HG03095 (cell line): ENCODE measurements at regions not wholly inside any gene's neighbourhood (a gene's known extent, or its start where the extent isn't known, plus 50 kb on each side); places are given as distances from the start of the nearest gene placed in this dataset.
"Not testable (repeated sequence)": the region's sequence is repeated elsewhere in the genome, so short reads cannot be mapped to it uniquely, and the experiment has no call there.

Experiments
- ATAC-seq: cut with Tn5 transposase; IDR thresholded peaks from one replicate; pipeline ENCODE4 v1.9.1; 2021; ENCODE audit warnings: moderate library complexity; ENCODE audit not compliant: unreplicated experiment

DNA sequence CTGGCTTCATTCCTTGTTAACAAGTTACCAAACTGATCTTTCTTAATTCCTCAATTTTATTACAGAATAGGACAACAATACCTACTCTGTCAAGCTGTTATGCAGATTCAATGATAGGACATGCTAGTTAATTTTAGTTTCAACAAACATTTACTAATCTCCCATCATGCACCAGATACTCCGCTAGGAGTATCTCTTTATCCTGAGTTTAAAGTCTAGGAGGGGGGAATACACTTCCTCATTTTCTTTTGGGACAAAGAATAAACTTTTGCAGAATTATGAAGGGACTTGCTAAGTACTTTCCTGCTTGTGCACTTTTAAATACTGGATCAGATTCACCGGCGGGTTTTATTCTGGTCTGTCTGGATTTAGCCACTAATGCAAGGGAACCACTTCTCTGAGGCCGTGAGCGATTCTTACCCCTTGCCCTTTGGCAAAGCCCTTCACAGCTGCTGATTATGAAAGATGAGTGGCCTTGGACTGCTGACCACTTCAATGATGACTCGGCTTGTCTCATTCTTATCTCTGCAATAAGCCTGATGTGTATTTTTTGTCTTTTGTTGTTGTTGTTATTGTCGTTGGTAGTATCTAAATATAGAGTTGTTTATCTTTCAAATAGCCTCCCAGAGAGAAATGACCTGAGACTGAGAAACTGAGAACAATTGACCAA, 73.9 kb downstream of the RMI1 start:
- no peak for ATAC-seq

DNA sequence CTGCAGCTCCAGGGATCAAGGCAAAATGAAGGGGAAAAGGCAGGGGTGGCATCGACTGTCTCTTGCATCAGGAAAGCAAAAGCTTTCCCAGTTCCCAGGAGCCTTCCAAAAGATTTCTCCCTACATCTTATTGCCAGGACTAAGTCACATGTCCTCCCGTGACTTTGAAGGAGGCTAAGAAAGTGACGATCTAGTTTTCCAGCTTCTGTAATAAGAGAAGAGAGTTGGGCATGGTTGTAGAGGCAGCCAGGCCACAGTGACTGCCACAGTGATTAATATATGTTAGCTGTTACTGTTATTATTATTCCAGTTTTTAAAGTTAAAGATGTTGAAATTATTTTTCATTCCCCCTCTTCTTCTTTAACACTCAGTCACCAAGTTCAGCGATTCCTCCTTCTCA, 77.1 kb downstream of the RMI1 start:
- no peak for ATAC-seq

DNA sequence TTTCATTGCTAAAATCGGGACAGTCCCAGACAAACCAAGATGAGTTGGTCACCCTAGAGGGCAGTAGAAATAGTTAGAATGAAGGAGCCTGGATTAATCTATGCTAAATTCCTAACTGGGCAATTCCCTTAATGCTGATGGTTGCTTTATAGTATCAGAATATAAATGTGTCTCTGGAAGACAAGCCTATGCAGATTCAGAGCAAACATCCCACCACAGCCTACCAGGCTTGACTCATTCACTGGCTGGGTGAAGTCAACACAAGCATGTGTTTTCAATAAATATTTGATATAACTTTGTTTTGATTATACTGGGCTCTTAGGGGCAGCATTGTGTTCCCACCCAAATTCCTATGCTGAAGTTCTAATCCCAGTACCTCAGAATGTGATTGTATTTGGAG, 79.3 kb downstream of the RMI1 start:
- ATAC-seq = no peak

DNA sequence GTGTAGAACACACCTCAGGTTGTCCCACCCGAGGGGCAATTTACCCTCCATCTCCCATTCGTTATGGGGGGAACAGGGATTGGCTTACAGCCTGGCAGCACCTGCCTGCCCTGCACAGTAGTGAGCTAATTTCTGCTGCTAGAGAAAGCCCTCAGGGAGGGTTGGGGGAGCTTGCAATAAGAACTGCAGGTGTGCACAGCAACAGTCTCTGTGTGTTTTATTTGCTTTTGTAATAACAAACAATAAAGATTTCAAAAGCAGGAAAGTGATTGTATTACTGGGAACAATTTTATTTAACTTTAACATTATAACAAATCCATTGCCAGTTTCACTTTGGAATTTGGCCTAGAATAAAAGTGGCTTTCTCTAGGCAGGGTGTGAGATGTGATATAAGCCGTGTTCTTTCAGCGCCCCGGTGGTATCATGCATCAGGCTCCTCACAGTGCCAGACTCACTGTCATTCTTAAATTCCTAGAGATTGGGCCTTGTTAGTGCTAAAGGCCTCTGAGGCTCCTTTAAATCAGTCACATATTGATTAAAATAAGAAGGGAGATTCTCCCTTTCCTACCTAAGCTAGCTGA, 81.1 kb downstream of the RMI1 start:
- ATAC-seq = no peak

DNA sequence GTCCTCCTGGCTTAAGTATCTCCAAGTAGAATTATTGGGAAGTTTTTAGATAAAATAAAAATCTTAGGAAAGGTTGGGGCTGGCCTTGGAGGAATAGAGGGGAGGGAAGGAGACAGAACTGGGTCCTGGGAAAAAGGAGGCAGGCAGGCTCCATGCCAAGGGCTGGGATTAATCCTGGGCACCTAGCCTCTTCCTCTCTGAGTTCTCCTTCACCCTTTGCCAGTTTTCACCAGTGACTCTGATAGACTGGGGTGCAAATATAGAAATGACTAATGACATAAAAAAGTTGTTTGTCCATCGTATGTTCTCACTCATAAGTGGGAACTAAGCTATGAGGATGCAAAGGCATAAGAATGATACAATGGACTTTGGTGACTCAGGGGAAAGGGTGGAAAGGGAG, 81.9 kb downstream of the RMI1 start:
- ATAC-seq = no peak

DNA sequence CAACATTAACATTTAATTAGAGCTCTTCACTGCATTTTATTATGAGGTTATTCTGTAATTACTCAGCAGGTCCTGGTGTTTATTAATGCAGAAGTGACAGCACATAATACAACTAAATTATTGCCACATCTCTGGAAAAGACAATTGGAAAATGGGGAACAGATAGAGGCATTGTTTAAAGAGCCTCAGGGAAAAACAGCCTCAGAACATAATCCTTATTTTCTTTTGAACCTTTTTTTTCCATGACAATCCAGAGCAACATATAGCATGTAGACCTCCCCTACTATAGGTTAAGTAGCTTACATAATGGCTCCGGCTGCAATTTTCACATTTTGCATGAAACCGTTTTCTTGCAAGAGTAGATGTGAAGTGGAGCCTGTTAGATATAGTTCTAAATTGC, 87.2 kb downstream of the RMI1 start:
- no peak for ATAC-seq

DNA sequence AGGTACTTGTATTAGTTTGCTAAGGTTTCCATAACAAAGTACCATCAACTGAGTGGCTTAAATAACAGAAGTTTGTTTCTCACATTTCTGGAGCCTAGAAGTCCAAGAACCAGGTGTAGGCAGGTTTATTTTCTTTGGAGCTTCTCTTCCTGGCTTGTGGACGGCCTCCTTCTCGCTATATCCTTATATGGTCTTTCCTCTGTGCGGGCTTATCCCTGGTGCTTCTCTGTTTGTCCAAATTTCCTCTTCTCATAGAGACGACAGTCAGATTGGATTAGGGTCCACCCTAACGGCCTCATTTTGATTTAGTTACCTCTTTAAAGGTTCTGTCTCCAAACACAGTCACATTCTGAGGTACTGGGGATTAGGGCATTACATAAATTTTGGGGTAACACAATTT, 88.3 kb downstream of the RMI1 start:
- ATAC-seq = no peak

DNA sequence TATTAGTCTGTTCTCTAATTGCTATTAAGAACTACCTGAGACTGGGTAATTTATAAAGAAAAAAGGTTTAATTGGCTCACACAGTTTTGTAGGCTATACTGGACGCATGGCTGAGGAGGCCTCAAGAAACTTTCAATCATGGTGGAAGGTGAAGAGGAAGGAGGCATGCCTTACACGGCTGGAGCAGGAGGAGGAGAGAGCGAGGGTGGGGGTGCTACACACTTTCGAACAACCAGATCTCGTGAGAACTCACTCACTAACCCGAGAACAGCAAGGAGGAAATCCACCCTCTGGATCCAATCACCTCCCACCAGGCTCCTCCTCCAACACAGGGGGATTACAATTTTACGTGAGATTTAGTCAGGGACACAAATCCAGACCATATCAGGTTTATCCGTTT, 90.0 kb downstream of the RMI1 start:
- no peak for ATAC-seq

DNA sequence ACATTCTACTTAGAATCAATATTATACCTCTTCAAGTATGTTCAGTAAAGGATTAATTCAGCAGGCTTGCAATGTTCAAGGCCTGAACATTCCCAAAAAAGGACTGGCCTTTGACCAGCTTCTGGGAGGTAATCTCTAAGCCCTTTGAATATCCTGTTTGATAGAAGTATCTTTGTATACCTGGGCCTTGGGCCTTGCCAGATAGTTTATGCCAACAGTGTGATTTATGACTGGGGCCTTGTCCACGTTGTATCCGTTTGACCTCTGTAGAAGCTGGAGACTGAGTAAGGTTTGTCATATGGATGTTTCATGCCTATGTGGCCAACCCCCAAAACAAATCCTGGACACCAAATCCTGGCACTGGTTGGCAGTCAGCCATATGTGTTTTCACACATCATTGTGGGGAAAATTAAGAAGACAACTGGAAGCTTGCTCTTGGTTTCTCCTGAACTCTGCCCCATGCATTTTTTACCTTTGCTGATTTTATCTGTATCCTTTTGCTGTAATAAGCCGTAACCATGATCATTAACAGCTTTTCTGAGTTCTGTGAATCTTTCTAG, 92.1 kb downstream of the RMI1 start:
- no peak for ATAC-seq

DNA sequence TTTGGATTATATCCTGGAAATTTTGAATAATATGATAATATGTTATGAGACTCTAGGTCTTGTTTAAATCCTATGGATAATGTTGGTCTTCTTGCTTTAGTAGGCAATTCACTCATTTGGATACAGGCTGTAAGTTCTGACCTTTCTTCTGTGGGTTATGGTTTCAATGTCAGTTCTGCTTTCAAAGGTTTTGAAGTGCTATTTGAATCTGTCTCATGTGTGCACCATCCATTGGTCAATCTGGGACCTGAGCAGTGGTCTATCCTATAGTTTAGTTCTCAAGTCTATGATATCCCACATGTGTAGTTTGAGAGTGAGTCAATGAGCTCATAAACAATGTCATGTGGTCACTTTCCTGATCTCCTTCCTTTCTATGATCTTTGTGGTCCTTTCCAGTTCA, 94.4 kb downstream of the RMI1 start:
- ATAC-seq = no peak

DNA sequence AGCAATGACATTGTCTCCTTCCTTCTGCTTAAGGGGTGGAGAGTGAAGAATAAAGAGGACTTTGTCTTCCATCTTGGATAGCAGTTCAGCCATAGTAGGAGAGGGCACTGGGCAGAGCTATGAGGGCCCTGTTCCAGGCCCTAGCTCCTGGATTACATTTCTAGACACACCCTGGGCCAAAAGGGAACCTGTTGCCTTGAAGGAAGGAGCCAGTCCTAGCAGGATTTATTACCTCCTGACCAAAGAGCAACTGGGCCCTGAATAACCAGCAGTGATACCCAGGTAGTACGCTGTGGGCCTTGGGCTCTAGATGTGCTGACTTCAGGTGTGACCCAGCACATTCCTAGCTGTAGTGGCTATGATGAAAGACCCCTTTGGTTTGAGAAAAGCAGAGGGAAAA, 95.8 kb downstream of the RMI1 start:
- no peak for ATAC-seq

DNA sequence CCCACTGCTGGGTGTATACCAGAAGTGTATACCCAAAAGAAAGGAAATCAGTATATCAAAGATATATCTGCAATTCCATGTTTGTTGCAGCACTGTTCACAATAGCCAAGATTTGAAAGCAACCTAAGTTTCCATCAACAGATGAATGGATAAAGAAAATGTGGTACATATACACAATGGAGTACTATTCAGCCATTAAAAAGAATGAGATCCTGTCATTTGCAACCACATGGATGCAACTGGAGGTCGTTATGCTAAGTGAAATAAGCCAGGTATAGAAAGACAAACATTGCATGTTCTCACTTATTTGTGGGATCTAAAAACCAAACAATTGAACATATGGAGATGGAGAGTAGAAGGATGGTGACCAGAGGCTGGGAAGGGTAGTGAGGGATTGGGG, 97.2 kb downstream of the RMI1 start:
- ATAC-seq = not testable (repeated sequence)

DNA sequence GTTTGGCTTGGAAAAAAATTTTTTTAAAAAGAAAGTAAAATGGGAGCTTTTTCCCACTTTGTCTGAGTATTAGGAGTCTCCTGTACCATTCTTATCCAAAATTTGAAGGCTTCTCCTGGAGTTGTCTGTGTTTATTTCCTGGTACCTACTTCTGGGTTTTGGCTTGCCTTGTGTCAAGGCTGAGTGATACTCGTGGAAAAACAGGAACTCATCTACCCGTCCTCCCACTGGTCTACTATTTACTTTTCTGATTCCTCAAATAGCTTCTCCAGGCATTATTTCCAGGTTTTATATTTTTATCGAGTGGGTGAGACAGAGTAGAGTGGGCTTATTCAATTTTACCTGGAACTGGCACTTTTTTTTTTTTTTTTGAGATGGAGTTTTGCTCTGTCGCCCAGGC, 99.4 kb downstream of the RMI1 start:
- no peak for ATAC-seq

DNA sequence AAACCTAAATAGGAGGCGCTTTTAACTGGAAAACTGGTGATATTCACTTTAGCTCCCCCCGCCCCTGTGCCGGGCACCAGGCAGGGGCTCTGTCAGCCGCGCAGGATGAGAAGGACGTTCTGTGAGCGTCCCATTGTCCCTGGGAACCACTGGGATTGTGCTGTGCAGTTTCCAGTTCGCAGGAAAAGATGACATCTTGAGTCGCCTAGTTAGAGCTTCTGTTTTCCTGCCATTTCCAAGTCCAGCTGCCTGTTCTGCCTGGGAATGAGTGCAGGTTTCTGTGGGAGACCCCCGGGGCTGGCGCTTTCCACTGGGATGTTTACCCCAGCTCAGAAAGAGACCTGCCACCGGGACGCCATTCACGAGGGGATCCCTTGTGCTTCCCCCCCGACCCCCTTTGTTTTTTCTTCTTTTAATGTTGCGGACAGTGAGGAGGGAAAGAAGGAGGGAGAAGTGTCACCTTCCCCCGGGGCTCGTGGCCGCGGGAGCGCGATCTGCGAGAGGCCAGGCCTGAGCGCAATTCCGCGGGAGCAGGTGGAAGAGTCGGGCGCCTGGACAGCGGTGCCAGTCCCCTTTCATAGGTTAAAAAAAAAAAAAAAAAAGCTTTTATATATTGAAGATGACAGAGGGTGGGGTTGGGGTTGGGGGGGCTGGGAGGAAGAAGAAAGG, 121.5 kb downstream of the RMI1 start:
- ATAC-seq = no peak

DNA sequence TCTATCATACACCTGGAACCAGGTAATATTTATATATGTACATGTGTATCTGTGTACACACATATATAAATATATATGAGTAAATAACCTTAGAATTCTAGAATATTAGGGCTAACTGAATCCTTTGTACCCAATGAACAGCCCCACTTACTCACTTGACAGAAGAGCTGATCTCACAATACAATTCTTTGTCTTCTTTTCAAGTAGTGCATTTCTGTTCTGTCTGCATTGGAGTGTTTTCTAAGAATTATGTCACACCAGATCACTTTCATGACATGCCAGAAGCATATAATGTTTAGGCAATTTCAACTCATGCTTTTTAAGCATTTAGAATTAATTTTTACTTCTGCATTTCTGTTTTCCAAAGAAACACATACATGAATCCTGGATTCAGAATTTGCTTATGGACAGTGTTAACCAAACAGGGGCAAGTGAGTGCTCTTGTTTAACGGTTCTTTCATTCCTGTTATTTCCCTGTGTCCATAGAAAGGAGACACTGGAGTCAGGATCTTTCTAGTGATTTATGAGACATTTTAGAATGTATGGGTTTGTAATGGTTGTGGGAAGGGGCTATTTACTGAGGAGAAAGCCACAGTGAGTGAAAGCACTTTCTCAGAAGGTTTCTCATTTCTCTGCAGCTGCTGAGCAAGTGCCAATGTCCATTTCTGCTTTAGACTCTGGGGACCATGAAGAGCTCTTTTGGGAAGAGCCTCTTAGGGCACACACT, 123.2 kb downstream of the RMI1 start:
- ATAC-seq = no peak

DNA sequence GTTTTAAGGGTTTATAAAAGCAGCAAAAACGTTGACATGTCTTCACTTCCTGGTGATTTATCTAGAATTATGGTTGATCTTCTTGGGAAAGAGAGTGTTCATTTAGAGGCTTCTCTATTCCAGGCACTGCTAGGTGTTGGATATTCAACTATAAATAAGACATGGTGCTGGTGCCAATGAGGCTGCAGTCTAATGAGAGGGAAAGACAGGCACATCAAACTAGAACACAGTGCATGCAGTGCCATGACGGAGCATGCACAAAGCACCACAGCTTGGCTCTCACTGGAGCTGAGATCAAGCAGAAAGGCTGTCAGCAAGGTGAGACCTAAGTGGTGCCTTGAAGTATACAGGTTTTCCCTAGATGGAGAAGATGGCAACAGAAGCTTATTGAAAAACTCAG, 126.5 kb downstream of the RMI1 start:
- ATAC-seq = no peak

DNA sequence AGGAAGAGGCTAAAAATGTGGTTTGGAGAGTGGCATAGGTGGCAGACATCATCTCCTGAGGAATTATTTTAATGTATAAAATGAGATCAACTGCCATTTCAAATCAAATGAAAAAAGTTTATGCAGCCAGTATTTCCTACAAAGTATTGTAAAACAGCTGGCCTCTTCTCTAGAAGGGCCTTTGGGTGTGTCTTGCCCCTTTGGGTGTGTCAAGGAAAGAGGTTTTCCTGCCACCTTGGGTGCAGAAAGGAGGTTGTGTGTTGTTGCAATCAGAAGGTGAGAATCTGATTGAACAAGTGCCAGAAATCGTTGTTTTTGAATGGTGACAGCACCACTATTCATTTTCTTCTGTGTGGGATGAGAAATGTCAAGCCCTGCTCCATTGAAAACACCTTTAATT, 127.4 kb downstream of the RMI1 start:
- no peak for ATAC-seq

DNA sequence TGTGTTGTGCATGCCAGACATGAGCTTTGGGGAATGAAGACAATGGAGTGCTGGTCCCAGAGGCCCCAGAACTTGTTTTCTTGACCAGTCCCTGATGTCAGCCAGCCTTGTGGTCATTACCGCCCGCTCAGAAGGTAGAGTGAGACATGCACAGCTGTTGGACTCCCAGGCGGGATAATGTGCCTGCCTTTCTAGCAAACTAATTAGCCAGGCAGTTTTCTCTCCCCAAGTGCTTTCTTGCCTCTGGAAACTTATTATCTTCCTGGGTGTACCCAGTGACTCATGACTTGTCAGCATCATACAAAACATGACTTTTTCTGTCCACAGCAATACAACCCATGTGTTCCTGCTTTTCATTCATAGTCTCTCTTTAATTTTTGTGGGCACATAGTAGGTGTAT, 131.1 kb downstream of the RMI1 start:
- no peak for ATAC-seq

DNA sequence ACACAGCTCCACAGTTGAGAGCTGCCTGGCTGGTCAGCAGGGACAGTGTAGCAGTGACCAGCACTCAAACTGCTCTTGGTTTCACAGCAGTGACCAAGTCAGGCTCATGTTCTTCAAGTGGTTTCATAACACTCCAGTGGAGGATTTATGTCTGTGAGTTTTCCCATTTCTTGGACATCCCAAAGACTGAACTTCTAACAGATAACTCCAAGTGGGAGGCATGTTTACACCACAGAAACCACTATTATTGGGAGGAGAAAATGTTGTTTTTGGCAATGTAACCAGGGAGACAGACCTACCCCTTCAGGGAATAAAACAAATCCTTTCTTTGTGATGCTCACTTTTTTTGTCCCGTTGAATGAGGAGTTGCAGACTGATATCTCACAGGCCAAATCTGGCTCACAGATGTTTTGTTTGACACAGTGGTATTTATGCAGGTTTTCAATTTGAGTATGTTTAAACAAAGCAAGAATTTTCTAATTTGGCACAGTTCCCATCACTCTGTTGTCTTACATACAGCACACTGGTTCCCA, 141.5 kb downstream of the RMI1 start:
- no peak for ATAC-seq

DNA sequence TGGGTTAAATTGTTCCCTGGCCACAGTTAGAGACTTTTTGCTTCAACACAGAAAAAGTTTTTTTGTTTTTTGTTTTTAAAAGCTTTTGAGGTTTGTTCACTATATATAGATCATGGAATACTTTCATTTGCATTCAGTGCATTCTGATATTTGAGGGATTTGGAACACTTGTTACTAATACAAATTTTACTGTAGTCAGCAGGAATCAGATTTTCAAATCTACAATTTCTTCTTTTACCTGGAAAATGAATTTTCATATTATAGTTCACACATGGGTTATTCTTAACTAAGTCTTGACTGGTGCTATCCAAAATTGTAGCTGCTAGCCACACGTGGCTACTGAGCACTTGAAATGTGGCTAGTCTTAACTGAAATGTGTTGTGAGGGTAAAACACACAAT, 142.0 kb downstream of the RMI1 start:
- no peak for ATAC-seq

DNA sequence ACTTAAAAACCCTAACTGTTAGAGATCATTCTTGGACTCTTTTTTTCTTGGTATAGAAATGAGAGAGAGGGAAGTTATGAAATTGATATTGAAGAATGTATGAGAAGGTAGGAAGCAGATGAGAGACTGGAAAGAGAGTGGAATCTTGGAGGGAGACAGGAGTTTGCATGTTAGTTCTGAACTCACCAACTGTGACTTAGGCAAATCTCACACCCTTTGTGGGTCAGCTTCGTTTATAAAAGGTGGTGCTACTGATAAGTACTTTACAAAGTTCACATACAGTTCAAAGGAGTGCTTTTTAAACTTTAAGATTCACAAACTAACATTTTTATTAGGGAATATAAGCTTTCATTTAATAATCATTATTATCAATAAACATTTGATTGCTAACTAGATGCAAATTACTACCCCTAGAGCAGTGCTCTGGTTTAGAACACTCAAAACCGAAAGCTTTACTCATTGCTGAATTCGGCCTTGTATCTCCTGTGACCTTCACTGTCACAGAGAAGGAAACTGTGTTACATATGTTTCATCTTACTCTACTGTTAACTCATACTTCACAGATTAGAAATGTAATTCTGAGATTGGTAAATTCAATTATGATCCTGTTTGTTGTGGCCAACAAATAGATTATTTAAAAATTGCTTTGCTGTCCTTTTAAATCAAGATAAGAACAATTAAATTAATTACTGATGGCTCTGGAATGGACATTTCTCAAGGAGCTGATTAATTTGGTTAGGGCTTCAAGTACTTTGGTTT, 143.2 kb downstream of the RMI1 start:
- peak; percentile 97 for ATAC-seq
